NCI-H510A (cell line): ENCODE measurements at regions not wholly inside any gene's neighbourhood (a gene's known extent, or its start where the extent isn't known, plus 50 kb on each side); places are given as distances from the start of the nearest gene placed in this dataset.
"Not testable (repeated sequence)": the region's sequence is repeated elsewhere in the genome, so short reads cannot be mapped to it uniquely, and the experiment has no call there.

Experiments
- DNase-seq: peaks from one replicate; lab custom pipeline; 2025; lab: John Stamatoyannopoulos, UW

GRCh38 chr9:110123341-110124095 lies 84.4 kb downstream of the C9orf152 start:
- DNase-seq = no peak

GRCh38 chr9:110124439-110124838 lies 83.5 kb downstream of the C9orf152 start:
- no peak for DNase-seq

GRCh38 chr9:110125207-110125751 lies 82.7 kb downstream of the C9orf152 start:
- DNase-seq = no peak

- DNase-seq = no peak
Measured at GRCh38 chr9:110125763-110126351, 82.1 kb downstream of the C9orf152 start.

- DNase-seq = no peak
Measured at GRCh38 chr9:110126499-110126941, 81.4 kb downstream of the C9orf152 start.

- DNase-seq = no peak
Measured at GRCh38 chr9:110126986-110127864, 80.7 kb downstream of the C9orf152 start.

GRCh38 chr9:110128664-110129329 lies 79.2 kb downstream of the C9orf152 start:
- no peak for DNase-seq

GRCh38 chr9:110129425-110129824 lies 78.5 kb downstream of the C9orf152 start:
- DNase-seq = no peak

GRCh38 chr9:110130211-110130610 lies 77.7 kb downstream of the C9orf152 start:
- no peak for DNase-seq

GRCh38 chr9:110130791-110131416 lies 77.1 kb downstream of the C9orf152 start:
- DNase-seq = no peak

- DNase-seq = no peak
Measured at GRCh38 chr9:110131499-110131898, 76.5 kb downstream of the C9orf152 start.

GRCh38 chr9:110132531-110132930 lies 75.4 kb downstream of the C9orf152 start:
- not testable (repeated sequence) for DNase-seq

GRCh38 chr9:110133059-110133458 lies 74.9 kb downstream of the C9orf152 start:
- DNase-seq = no peak

- DNase-seq = no peak
Measured at GRCh38 chr9:110133608-110134210, 74.2 kb downstream of the C9orf152 start.

- DNase-seq = no peak
Measured at GRCh38 chr9:110135846-110136245, 72.1 kb downstream of the C9orf152 start.

- no peak for DNase-seq
Measured at GRCh38 chr9:110136802-110137201, 71.2 kb downstream of the C9orf152 start.

- DNase-seq = no peak
Measured at GRCh38 chr9:110140276-110140675, 67.7 kb downstream of the C9orf152 start.

- no peak for DNase-seq
Measured at GRCh38 chr9:110141227-110141793, 66.6 kb downstream of the C9orf152 start.

GRCh38 chr9:110142253-110142652 lies 65.7 kb downstream of the C9orf152 start:
- no peak for DNase-seq

- DNase-seq = peak; percentile 41
Measured at GRCh38 chr9:110142868-110143481, 65.0 kb downstream of the C9orf152 start.
